ENCODE measurements at regions not wholly inside any gene's neighbourhood (a gene's known extent, or its start where the extent isn't known, plus 50 kb on each side); places are given as distances from the start of the nearest gene placed in this dataset.

- TF ChIP-seq, protein P1, sequence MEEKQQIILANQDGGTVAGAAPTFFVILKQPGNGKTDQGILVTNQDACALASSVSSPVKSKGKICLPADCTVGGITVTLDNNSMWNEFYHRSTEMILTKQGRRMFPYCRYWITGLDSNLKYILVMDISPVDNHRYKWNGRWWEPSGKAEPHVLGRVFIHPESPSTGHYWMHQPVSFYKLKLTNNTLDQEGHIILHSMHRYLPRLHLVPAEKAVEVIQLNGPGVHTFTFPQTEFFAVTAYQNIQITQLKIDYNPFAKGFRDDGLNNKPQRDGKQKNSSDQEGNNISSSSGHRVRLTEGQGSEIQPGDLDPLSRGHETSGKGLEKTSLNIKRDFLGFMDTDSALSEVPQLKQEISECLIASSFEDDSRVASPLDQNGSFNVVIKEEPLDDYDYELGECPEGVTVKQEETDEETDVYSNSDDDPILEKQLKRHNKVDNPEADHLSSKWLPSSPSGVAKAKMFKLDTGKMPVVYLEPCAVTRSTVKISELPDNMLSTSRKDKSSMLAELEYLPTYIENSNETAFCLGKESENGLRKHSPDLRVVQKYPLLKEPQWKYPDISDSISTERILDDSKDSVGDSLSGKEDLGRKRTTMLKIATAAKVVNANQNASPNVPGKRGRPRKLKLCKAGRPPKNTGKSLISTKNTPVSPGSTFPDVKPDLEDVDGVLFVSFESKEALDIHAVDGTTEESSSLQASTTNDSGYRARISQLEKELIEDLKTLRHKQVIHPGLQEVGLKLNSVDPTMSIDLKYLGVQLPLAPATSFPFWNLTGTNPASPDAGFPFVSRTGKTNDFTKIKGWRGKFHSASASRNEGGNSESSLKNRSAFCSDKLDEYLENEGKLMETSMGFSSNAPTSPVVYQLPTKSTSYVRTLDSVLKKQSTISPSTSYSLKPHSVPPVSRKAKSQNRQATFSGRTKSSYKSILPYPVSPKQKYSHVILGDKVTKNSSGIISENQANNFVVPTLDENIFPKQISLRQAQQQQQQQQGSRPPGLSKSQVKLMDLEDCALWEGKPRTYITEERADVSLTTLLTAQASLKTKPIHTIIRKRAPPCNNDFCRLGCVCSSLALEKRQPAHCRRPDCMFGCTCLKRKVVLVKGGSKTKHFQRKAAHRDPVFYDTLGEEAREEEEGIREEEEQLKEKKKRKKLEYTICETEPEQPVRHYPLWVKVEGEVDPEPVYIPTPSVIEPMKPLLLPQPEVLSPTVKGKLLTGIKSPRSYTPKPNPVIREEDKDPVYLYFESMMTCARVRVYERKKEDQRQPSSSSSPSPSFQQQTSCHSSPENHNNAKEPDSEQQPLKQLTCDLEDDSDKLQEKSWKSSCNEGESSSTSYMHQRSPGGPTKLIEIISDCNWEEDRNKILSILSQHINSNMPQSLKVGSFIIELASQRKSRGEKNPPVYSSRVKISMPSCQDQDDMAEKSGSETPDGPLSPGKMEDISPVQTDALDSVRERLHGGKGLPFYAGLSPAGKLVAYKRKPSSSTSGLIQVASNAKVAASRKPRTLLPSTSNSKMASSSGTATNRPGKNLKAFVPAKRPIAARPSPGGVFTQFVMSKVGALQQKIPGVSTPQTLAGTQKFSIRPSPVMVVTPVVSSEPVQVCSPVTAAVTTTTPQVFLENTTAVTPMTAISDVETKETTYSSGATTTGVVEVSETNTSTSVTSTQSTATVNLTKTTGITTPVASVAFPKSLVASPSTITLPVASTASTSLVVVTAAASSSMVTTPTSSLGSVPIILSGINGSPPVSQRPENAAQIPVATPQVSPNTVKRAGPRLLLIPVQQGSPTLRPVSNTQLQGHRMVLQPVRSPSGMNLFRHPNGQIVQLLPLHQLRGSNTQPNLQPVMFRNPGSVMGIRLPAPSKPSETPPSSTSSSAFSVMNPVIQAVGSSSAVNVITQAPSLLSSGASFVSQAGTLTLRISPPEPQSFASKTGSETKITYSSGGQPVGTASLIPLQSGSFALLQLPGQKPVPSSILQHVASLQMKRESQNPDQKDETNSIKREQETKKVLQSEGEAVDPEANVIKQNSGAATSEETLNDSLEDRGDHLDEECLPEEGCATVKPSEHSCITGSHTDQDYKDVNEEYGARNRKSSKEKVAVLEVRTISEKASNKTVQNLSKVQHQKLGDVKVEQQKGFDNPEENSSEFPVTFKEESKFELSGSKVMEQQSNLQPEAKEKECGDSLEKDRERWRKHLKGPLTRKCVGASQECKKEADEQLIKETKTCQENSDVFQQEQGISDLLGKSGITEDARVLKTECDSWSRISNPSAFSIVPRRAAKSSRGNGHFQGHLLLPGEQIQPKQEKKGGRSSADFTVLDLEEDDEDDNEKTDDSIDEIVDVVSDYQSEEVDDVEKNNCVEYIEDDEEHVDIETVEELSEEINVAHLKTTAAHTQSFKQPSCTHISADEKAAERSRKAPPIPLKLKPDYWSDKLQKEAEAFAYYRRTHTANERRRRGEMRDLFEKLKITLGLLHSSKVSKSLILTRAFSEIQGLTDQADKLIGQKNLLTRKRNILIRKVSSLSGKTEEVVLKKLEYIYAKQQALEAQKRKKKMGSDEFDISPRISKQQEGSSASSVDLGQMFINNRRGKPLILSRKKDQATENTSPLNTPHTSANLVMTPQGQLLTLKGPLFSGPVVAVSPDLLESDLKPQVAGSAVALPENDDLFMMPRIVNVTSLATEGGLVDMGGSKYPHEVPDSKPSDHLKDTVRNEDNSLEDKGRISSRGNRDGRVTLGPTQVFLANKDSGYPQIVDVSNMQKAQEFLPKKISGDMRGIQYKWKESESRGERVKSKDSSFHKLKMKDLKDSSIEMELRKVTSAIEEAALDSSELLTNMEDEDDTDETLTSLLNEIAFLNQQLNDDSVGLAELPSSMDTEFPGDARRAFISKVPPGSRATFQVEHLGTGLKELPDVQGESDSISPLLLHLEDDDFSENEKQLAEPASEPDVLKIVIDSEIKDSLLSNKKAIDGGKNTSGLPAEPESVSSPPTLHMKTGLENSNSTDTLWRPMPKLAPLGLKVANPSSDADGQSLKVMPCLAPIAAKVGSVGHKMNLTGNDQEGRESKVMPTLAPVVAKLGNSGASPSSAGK (IDR thresholded peaks at IDR 0.05) = no peak
- TF ChIP-seq MCM5 (IDR thresholded peaks at IDR 0.05; ENCODE audit: low read depth) = no peak
Measured at GRCh38 chr4:20617678-20618396, 82.4 kb upstream of the PACRGL start (continued).
